ENCODE measurements at regions not wholly inside any gene's neighbourhood (a gene's known extent, or its start where the extent isn't known, plus 50 kb on each side); places are given as distances from the start of the nearest gene placed in this dataset.

GRCh38 chr5:173791878-173792277, 96.3 kb upstream of the CPEB4 start:
- DNase-seq (ENCODE audit: unreplicated experiment), result no peak
- Mint-ChIP-seq H3K27ac (ENCODE audit: low read depth, unreplicated experiment) (peak overlapping the region; percentile 70), H3K9me3 (ENCODE audit: unreplicated experiment) (no peaks in the 10 kb centered on the region), H3K27me3 (ENCODE audit: insufficient read depth, unreplicated experiment) (no peaks in the 10 kb centered on the region), H3K4me3 (ENCODE audit: unreplicated experiment) (no peak overlapping the region), H3K4me1 (ENCODE audit: insufficient read depth, unreplicated experiment) (peaks cover 76% of the 10 kb centered on the region), H3K36me3 (ENCODE audit: insufficient read depth, unreplicated experiment) (no peaks in the 10 kb centered on the region)
- no peak for TF ChIP-seq CTCF (IDR thresholded peaks at IDR 0.05; ENCODE audit: unreplicated experiment)
- POLR2A ChIA-PET, result interaction anchor here (0.6 to 9.8 kb wide), 5 partner anchors 26 to 360 kb away, joined by 3 to 112 read pairs (median 13); partner anchors contain the start of gene CPEB4
- intact Hi-C loops (cut with micrococcal nuclease), result no loop called here
- BruUV-seq (replicated peaks), result no TSS peak
- CTCF ChIA-PET, result interaction anchor here (0.7 kb wide), 1 partner anchor 10 kb away, joined by 3 read pairs; no protein-coding TSS in a partner anchor

- H3K36me3 Mint-ChIP-seq (ENCODE audit: insufficient read depth, unreplicated experiment), result no peaks in the 10 kb centered on the region
- ChIA-PET POLR2A (interaction anchor here (0.6 to 9.8 kb wide), 20 partner anchors 8 to 177 kb away, joined by 3 to 112 read pairs (median 6); partner anchors contain the start of genes BOD1 and CPEB4), CTCF (interaction anchor here (0.6 to 1.8 kb wide), 3 partner anchors 9 to 173 kb away, joined by 3 to 6 read pairs (median 5); no protein-coding TSS in a partner anchor)
- no peak for TF ChIP-seq CTCF (IDR thresholded peaks at IDR 0.05; ENCODE audit: unreplicated experiment)
- H3K4me1 Mint-ChIP-seq (ENCODE audit: insufficient read depth, unreplicated experiment), result peaks cover 75% of the 10 kb centered on the region
- no peak for DNase-seq (ENCODE audit: unreplicated experiment)
- intact Hi-C loops (cut with micrococcal nuclease), result no loop called here
- no peak overlapping the region for H3K27ac Mint-ChIP-seq (ENCODE audit: low read depth, unreplicated experiment)
- no TSS peak for BruUV-seq (replicated peaks)
- no peak overlapping the region for H3K4me3 Mint-ChIP-seq (ENCODE audit: unreplicated experiment)
- H3K27me3 Mint-ChIP-seq (ENCODE audit: insufficient read depth, unreplicated experiment), result no peaks in the 10 kb centered on the region
- no peaks in the 10 kb centered on the region for H3K9me3 Mint-ChIP-seq (ENCODE audit: unreplicated experiment)
Observed at GRCh38 chr5:173792781-173793547, 95.2 kb upstream of the CPEB4 start.

- intact Hi-C loops (cut with micrococcal nuclease), result no loop called here
- ChIA-PET POLR2A (interaction anchor here (0.6 to 9.8 kb wide), 23 partner anchors 9 to 178 kb away, joined by 3 to 112 read pairs (median 5); partner anchors contain the start of genes BOD1 and CPEB4), CTCF (interaction anchor here (1.0 to 1.8 kb wide), 3 partner anchors 8 to 91 kb away, joined by 3 to 6 read pairs (median 5); no protein-coding TSS in a partner anchor)
- Mint-ChIP-seq H3K27me3 (ENCODE audit: insufficient read depth, unreplicated experiment) (no peaks in the 10 kb centered on the region), H3K9me3 (ENCODE audit: unreplicated experiment) (no peaks in the 10 kb centered on the region), H3K4me3 (ENCODE audit: unreplicated experiment) (peak overlapping the region; percentile 45), H3K36me3 (ENCODE audit: insufficient read depth, unreplicated experiment) (no peaks in the 10 kb centered on the region), H3K4me1 (ENCODE audit: insufficient read depth, unreplicated experiment) (peaks cover 73% of the 10 kb centered on the region), H3K27ac (ENCODE audit: low read depth, unreplicated experiment) (peak overlapping the region; percentile 78)
- DNase-seq (ENCODE audit: unreplicated experiment), result peak; percentile 97
- no peak for TF ChIP-seq CTCF (IDR thresholded peaks at IDR 0.05; ENCODE audit: unreplicated experiment)
- no TSS peak for BruUV-seq (replicated peaks)
Observed at GRCh38 chr5:173793648-173794548, 94.3 kb upstream of the CPEB4 start.
